A673 (cell line): ENCODE measurements at regions not wholly inside any gene's neighbourhood (a gene's known extent, or its start where the extent isn't known, plus 50 kb on each side); places are given as distances from the start of the nearest gene placed in this dataset.
A peak's percentile ranks its signal among the peaks of the same experiment; 100 is the strongest.

Experiments
- BruUV-seq: library from RNA; stranded (reverse); fragments of 400-500 nt; replicated peaks from 2 replicates; lab custom pipeline; 2021; lab: Mats Ljungman, UMichigan
- CTCF ChIA-PET: fragments of 300-600 bp; sonication (Branson Sonifier 250); formaldehyde crosslinking; loops from one replicate; lab custom pipeline; 2022; ENCODE audit warnings: antibody characterized with exemption; lab: Charles Lee
- POLR2A ChIA-PET: fragments of 300-600 bp; sonication (Branson Sonifier 250); formaldehyde crosslinking; loops from one replicate; lab custom pipeline; 2022; ENCODE audit warnings: antibody characterized with exemption; ENCODE audit not compliant: low non-redundant PET; lab: Charles Lee
- DNase-seq: peaks from one replicate; pipeline ENCODE4 v3.0.0-alpha.2; 2015; ENCODE audit warnings: low spot score
- H3K27ac ChIP-seq: fragments of 200-600 bp; sonication (generic); 2 replicates; pipeline ENCODE4 v1.5.1; 2016; ENCODE audit warnings: mixed run types, low read depth, mild to moderate bottlenecking, mixed read lengths, antibody characterized with exemption, low read length; ENCODE audit not compliant: poor library complexity, severe bottlenecking
- H3K27me3 ChIP-seq: fragments of 200-600 bp; sonication (generic); replicated peaks from 2 replicates; pipeline ENCODE4 v1.6.1; 2017; ENCODE audit warnings: mixed run types, low read depth, mild to moderate bottlenecking, mixed read lengths, antibody characterized with exemption, low read length; ENCODE audit not compliant: insufficient read depth, poor library complexity
- H3K36me3 ChIP-seq: fragments of 200-600 bp; sonication (generic); 2 replicates; pipeline ENCODE4 v1.6.1; 2016; ENCODE audit warnings: mixed run types, mild to moderate bottlenecking, mixed read lengths, antibody characterized with exemption, low read length; ENCODE audit not compliant: insufficient read depth, poor library complexity, severe bottlenecking
- H3K4me1 ChIP-seq: fragments of 200-600 bp; sonication (generic); 2 replicates; pipeline ENCODE4 v1.6.1; 2017; ENCODE audit warnings: mixed run types, mild to moderate bottlenecking, mixed read lengths, antibody characterized with exemption, low read length; ENCODE audit not compliant: insufficient read depth, poor library complexity, severe bottlenecking
- H3K4me3 ChIP-seq: fragments of 200-600 bp; sonication (generic); 2 replicates; pipeline ENCODE4 v1.5.1; 2016; ENCODE audit warnings: low read depth, mixed run types, mild to moderate bottlenecking, mixed read lengths, low read length; ENCODE audit not compliant: poor library complexity, severe bottlenecking
- H3K9me3 ChIP-seq: fragments of 200-600 bp; sonication (generic); 2 replicates; pipeline ENCODE4 v1.6.1; 2016; ENCODE audit warnings: mixed run types, low read depth, mild to moderate bottlenecking, mixed read lengths, antibody characterized with exemption, low read length; ENCODE audit not compliant: poor library complexity, severe bottlenecking
- CTCF ChIP-seq: fragments of 300-800, 200-600 bp; sonication (generic); conservative IDR thresholded peaks from 2 replicates; pipeline ENCODE4 v1.5.1; 2017; ENCODE audit warnings: low read depth, mild to moderate bottlenecking, antibody characterized with exemption, low read length, moderate library complexity, mixed read lengths
- EZH2 ChIP-seq: fragments of 200-600 bp; sonication (generic); IDR thresholded peaks from 2 replicates; pipeline ENCODE4 v1.6.1; 2017; ENCODE audit warnings: borderline replicate concordance, low read depth, mild to moderate bottlenecking, mixed read lengths, antibody characterized with exemption, low read length; ENCODE audit not compliant: poor library complexity, severe bottlenecking
- intact Hi-C: fragments of 100-400 bp; cut with micrococcal nuclease; formaldehyde crosslinking; loops from one replicate; pipeline ENCODE4 v1.10.0; 2022; ENCODE audit not compliant: unreplicated experiment

- Histone ChIP-seq H3K27me3 (no peaks in the 10 kb centered on the region), H3K4me3 (no peak overlapping the region), H3K4me1 (peaks cover 10% of the 10 kb centered on the region), H3K9me3 (no peaks in the 10 kb centered on the region), H3K36me3 (no peaks in the 10 kb centered on the region), H3K27ac (no peak overlapping the region)
- no peak for DNase-seq
- ChIA-PET POLR2A (no interaction called here), CTCF (no interaction called here)
- no TSS peak for BruUV-seq
- TF ChIP-seq CTCF = no peak
- no peak for TF ChIP-seq EZH2
- intact Hi-C loops = no loop called here
These were observed 54.3 kb upstream of the SMAD3 start for GRCh38 chr15:67010898-67011616.

DNA sequence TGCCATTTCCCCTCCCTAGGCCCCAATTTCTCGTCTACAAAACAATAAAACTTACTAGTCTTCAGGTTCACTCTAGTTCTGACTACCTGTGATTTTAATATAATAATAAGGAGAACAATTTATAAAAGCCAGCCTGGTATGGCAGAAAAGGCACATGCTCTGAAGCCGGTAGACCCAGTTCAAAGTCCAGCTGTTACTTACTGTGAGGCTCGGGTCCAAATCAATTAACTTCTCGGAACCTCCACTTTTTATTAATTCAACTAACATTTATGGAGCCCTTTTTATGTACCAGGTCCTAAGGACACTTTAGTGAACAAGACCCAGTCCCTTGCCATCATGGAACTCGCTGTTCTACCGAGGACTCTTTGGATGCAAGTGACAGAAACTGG is 53.8 kb upstream of the SMAD3 start:
- peaks cover 10% of the 10 kb centered on the region for H3K4me1 ChIP-seq
- BruUV-seq = no TSS peak
- intact Hi-C loops = no loop called here
- H3K27me3 ChIP-seq = no peaks in the 10 kb centered on the region
- ChIA-PET POLR2A (no interaction called here), CTCF (no interaction called here)
- H3K9me3 ChIP-seq = no peaks in the 10 kb centered on the region
- H3K27ac ChIP-seq = no peak overlapping the region
- H3K36me3 ChIP-seq = no peaks in the 10 kb centered on the region
- no peak for TF ChIP-seq EZH2
- TF ChIP-seq CTCF = no peak
- no peak for DNase-seq
- H3K4me3 ChIP-seq = no peak overlapping the region

GRCh38 chr15:67013696-67014095 is 51.7 kb upstream of the SMAD3 start:
- Histone ChIP-seq H3K9me3 (no peaks in the 10 kb centered on the region), H3K4me3 (no peak overlapping the region), H3K4me1 (peaks cover 10% of the 10 kb centered on the region), H3K27ac (peak overlapping the region; percentile 26), H3K27me3 (no peaks in the 10 kb centered on the region), H3K36me3 (no peaks in the 10 kb centered on the region)
- POLR2A ChIA-PET = no interaction called here
- intact Hi-C loops = no loop called here
- no TSS peak for BruUV-seq
- DNase-seq = peak; percentile 79
- no peak for TF ChIP-seq EZH2
- TF ChIP-seq CTCF = no peak
- CTCF ChIA-PET = no interaction called here
